NOMO-1 treated with DMSO at 0.1 percent for 48 hours (cell line): ENCODE measurements at regions not wholly inside any gene's neighbourhood (a gene's known extent, or its start where the extent isn't known, plus 50 kb on each side); places are given as distances from the start of the nearest gene placed in this dataset.
A peak's percentile ranks its signal among the peaks of the same experiment; 100 is the strongest.

Source experiments
- DNase-seq: peaks from one replicate; lab custom pipeline; 2025; ENCODE audit not compliant: unreplicated experiment; lab: John Stamatoyannopoulos, UW

DNA sequence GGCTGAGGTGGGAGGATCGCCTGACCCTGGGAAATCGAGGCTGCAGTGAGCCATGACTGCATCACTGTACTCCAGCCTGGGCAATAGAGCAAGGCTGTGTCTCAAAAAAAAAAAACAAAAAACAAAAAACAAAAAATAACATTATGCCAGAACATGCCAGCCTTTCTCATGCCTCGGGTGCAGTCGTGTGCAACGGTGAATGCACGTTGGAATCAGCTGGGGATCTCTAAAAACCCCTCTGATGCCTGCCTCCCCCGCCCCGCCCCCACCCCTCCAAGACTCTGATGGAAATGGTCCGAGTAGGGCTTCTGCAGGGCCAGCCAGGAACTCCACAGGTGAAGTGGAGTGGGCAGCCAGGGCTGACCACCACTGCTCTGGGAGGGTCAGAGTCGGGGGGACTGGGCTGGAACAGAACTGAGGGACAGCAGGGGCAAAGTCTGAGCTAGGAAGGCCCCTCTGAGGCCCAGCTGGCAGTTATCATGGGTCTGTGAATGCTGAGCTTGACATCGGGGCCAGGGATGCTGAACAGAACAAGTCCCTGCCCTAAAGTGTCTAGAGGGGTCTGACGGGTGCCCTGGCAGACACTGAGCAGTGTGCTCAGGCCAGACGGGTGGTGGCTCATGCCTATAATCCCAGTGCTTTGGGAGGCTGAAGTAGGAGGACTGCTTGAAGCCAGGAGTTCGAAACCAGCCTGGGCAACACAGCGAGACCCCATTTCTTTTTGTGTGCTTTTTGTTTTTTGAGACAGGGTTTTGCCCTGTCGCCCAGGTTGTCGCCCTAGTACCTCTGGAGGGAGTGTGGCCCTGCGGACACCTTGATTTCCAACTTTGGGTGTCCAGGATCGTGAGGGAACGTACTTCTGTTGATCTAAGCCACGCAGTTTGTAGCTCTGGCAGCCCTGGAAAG lies 193.4 kb upstream of the GSE1 start:
- no peak for DNase-seq

DNA sequence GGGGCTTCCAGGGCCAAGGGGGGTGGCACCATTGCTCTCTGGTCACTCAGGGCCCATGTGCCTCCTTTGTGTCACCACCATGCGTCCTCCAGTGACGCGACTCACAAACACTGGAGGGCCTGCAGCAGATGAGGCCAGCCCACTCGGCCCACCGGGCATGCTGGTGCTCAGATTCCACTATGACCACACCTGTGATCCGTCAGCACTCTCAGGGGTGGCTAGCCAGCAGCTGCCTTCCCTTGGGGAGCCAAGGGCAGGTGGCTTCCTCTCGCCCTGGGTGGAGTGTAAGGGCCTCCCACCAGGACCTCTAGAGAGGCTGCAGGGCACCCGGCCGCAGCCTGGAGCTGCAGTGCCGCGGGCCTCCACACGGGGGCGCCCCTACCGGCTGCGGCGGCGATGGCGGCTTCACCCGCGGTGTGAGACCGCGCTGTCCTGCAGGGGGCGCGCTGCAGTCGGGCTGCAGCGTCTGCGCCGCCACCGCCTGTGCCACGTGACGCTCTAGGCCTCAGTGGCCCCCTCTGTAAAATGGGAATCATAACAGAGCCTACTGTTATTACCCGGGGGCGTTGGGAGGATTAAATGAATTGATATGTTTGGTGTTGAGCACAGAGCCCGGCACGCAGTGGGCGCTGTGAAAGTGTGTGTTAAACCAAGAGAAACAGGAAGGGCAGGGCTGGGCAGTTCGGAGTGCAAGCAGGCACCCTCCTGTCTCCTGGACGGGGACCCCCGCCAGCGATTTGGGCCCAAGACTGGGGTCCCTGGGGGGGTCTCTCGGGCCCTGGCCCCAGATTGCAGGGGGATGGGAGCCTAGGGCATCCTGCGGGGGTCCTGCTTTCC lies 192.4 kb upstream of the GSE1 start:
- peak; percentile 67 for DNase-seq

DNA sequence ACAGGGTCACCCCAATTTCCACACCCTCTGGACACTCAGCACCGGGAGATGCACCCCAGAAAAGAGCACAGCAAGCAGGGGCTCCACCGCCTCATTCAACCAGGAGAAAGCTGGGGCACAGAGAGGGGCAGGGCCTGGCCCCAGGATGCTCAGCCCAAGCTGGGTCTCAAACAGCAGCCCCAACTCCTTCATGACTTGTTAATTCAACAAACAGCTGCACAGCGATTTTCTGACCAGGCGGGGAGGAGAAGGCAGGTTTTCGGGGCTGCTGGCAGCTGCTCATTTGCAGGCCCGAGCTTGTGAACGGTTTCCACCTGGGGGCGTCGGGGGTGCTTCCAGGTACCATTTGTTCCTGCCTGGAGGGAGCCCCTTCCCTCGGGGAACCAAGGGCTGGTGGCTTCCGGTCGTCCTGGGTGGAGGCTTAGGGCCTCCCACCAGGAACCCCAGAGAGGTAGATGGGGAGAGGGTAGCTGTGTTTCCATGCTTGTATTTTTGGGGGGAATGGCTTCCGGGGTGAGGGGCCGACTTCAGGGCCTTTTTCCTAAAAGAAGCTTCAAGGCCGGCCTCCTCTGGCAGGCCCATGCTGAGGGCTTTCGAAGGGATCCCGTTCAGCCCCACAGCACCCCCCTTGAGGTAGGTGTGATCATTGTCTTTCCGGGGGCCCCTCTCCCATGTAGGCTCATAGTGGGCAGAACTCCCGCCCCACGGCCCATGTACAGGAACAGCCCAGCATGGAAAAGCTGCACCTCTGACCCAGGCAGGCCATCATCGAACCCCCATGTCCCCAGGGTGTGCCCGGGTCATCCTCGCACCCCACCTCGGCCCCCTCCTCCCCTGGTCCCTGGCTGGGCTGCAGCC lies 191.6 kb upstream of the GSE1 start:
- no peak for DNase-seq

DNA sequence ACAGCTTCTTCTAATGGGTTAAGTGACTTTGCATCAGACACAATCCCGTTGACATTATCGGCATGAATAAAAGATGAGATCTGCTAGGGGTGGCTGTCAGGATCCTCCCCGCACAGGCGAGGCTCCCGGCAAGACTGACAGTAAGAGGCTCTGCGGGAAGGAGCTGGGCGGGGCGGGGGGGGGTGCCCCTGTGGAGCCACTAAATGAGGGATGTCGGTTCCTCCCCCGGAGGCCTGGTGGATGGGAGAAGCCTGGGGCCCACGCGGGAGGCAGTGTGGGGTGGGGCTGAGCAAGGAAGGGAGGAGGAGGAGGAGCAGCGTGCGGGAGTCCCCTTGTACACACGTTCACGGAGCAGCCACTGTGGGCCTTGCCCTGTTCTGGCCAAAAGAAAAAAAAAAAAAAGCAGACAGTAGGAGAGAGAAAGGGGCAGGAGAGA lies 190.9 kb upstream of the GSE1 start:
- no peak for DNase-seq

DNA sequence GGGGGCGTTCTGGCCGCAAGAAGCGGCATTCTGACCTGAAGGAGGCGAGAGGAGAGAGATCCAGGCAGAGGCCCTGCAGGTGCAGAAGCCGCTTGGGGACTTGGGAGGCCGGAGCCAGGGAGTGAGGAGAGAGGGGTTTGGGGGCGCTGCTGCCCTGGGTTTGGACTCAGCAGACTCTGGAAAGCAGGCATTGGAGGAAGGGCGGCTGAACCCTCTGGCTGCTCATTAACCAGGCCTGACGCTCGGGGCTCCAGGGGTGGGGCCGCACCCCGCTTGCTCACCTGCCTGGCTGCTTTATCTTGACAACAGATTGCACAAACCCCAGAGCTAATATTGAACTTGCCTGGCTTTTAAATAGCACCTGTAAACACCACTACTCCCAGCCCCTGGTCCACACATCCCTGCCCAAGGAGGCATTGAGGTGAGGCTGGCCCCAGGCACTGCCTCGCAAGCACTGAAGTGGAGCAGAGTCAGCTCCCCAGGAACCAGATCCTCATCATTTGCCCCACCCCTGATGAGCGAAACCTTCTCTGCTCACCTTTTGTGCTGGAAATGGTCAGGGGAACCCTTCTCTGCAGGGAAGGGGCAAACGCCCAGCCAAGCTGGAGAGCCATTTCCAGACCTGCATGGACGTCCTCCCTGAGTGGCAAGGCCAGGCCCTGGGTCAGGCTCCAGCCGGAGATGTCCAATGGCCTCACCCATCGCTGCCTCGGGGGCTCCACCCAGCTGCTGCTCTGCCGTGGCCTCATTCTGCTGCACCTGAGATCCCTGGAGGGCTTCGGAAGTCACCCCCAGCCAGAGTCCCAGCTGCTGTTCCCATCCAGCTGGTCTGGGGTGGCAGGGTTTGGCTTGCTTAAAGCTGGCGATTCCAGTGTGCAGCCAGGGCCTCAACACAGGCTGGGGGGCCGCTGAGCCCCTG lies 190.2 kb upstream of the GSE1 start:
- DNase-seq, result no peak

DNA sequence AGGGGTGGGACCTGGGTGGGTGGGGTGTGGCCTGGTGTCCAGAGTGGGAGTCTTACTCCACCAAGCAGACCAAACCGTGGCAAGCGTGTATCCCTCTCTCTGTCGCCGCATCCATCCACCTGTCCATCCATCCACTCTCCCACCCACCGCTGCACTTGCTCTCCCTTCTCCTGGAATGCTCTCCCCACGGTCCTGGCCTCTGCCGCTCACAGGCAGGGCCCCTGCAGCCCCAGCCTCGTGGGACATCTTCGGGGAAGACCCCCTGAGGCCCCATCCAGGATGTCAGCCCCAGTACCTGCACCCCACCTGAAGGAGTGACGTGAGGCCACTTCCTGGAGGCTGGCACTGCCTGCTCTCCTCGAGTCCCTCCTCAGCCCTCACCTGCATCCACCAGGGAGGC lies 189.5 kb upstream of the GSE1 start:
- no peak for DNase-seq

DNA sequence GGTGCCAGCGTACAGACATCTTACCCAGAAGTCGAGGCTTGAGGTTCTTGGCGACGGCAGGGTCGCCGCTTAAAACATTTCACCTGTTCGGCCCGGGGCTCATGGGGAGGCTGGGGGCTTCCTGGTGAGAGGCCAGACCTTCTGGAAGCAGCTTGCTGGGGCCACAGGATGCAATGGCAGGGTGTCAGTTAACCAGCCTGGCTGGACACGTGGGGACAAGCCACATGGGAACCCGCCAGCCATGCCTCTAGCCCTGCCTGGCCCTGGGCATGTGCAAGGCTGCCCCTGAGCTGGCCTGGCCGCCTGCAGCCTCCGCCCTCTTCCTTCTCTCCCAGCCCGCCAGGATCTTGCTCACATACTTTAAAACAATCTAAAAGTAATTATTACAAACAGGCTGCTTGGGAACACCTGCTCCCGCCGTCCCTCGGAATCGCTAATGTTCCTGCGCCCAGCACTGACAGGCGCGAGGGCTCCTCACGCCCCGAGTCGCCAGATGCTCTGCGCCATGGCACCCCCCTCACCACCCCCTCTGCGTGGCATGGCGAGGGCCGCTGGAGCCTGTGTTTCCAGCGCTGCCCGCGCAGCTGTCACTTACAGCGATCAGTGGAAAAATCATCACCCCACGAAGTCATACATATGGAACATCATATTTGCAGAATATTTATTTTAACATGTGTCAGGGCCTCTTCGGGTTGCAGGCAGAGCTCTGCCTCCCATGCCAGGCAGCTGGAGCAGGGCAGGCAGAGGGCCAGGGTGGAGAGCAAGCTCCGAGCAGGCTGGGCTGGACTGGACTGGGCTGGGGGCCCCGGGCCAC lies 188.7 kb upstream of the GSE1 start:
- no peak for DNase-seq

DNA sequence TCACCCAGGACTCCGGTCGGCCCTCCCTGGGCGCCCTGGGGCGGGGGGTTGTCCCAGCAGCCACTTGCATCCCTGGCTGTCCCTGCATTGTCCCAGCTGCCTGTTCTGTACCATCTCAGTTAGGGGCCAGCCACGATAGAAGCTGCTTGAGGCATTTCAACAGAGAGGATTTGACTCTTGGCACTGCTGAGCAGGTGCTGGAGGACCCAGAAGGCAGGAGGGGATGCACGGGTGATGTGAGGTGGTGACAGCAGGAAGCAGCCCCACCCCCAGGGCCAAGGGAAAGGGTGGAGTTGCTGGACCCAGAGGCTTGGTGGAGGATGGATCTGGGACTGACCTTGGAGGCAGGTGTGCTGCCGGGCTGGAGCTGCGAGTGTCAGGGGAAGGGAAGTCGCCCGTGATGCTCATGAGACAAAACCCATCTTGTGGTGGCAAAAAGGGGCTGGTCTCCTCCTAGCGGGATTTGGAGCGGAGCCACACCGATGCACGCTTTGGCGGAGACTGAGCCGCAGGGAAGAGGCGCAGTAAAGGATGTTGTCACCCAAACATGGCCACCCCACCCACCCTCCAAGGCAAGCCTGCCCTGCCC lies 188.0 kb upstream of the GSE1 start:
- no peak for DNase-seq

DNA sequence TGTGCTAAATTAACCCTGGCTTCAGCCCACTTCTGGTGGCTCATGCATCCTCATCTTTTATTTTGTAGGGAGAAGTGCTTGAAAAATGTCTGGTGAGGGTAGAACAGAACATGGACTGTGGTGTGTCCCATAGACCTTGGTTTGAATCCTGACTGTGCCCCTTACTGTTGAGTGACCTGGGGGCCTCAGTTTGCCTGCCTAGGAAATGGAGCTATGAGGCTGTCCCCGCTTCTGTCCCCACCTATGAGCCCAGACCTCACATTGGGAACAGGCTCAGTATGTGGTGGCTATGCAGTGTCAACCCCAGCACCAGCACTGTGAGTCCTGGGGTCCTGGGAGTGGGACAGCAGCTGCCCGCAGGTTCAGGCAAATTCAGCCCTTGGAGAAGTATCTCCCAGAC lies 186.3 kb upstream of the GSE1 start:
- no peak for DNase-seq

DNA sequence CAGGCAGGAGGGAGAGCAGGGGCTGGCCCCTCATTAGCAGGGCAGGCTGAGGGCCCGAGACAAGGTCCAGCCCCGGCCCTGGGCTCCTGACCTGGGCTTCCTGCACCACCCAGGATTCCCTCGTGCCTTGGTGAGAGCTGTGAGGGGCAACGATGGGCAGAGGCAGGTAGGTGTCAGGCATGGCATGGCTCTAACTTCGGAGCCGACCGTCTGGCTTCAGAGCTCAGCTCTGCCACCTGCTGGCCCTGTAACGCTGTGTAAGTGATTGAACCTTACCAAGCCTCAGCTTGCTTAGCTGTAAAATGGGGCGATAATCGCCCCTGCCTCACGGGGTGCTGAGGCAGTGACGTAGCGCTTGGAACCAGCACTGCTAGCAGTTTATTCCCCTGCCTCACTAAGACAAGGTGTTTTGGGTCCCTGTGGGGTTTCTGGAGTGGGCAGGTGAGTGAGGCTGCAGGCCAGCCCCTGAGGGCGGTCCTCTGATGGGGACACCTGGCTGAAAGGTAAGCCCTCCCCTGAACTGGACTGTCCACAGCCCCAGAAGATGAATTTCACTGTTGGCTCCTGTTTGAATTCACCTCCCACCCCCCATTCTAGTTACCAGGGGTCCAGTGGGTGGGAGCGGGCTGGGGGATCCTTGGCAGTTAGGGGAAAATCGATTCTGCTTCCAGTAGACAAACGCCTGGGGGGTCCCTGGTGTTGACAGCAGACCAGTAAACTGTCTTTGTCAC lies 184.8 kb upstream of the GSE1 start:
- peak; percentile 12 for DNase-seq

DNA sequence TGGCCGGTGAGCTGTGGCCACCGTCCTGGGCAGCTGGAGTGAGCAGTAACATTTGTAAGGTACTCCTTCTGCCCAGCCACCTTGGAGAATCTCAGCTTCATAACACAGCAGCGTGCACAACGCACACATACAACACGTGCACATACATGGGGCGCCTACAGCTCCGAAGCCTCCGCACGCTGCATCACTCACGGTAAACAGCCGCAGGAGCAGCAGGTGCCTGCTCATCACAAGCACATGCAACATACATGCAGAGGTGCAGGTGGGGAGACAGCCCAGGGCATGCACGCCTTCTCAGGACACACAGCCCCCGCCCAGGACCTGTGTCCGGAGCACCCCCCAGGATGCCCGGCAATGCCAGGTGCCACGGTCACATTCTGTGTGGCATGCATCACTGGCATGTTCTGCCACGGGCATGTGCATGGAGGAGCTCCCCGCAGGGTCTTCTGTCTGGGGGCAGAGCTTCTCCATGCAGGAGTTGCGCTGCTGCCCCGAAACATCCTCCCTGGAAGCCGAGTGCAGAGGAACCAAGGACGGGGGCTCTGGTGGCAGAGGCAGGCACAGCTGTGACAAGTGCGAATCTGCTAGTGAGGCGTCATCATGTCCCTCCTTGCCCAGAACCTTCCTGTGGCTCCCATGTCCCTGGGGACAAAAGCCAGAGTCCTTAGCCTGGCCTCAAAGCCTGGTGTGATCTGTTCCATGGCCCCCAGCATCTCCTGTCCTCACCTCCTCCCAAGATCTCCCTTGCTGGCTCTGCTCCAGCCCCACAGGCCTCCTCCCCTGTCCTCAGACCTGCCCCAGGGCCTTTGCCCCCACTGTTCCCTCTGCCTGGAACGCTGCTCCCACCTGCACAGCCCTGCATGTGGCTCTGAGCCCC lies 184.0 kb upstream of the GSE1 start:
- DNase-seq, result no peak

DNA sequence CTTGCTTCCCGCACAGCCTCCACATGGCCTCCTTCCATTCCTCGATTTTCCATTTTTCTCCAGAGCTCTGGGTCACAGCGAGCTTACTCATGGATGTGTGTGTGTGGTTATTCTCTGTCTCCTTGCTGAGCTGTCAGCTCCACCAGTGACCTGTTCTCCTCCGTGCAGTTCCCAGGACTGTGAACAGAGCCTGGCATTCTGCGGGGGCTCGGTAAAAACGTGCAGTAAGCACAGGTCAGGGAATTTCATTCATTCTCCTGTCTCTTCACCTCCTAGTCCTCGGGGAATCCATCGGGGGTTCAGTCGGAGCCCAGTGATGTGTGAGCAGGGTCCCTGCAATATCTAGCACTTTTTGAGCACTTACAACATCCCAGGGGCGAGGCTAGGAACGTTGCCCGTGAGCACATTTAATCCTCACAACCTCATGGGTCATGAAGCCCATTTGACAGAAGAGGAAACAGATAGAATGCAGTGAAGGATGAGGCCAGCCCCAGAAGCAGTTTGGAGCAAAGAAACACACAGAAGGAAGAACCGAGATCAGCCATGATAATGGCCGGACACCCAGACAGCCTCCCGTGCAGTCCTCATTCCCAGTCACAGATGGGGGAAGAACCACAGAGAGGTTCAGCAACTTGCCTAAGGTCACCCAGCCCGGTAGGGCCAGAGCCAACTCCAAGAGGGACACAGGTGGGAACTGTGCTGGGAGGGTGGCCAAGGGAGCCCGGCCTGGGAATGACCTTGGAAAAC lies 183.2 kb upstream of the GSE1 start:
- DNase-seq, result no peak

DNA sequence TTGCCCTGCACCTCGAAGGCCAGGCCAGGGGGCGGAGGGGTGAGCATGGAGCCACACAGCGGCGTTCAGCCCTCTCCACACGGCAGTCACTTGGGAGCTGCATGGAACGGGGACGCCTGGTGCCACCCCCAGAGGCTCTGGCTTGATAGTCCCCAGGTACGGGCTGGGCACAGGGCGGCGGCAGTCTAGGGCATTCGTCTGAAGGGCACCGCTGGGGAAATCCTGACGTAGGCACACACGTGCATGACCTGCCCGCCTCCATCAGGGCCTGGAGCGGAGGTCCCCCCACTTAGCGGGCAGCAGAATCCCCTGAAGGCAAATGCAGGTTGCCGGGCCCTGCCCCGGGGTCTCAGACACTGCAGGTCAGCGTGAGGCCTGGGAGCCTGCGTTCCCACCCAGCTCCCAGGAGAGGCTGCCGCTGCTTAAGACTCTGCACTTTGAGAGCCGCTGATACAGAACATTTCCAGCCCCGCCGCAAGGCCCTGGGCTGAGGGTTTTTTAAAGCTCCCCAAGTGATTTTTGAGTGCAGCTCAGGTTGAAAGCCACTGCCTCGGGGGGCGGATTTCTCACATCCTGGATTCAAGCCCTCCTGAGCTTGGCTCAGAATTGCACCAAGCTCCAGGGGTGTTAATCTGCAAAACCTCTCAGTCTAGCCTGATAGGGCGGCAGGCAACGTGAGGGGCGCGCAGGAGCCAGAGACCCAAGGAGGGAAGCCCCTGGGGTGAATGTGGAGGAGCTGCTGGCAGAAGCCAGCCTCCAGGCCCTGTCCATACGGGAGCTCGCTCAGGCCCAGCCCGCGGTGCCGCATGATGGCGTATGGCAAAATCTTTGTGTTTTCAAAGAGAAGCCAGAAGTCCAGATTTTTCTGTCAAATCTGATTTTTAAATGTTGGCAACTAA lies 182.3 kb upstream of the GSE1 start:
- no peak for DNase-seq

DNA sequence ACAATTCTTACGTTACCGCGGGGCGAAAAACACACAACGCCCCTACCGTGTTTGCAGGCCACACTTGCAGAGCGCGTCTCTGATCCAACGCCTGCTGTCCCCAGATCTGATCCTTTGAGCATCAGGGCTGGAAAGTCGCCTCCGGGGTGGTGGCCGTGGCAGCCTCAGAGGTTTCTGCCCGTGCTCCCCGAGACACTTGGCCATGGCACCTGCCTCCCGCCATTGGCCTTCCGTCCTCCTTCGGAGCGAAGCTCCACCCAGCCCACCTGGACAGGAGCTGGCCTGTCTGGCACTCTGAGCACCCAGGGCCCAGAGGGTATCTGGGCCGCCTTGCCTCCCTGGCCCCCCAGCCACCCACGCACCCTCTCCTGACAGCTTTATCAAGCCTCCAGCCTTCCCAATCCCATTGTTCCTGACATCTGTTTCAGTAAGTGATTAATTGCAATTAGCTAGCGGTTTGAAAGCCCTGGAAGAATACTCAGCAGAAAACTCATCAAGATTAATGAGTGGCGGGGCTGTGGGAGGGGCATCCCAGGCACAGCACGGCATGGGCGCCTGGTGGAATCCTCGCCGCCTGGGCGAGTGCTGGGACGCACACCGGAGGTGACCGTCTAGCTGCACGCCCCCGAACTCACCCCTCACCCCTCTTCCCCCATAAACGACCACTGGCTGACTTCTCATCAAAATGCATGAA lies 181.5 kb upstream of the GSE1 start:
- no peak for DNase-seq

DNA sequence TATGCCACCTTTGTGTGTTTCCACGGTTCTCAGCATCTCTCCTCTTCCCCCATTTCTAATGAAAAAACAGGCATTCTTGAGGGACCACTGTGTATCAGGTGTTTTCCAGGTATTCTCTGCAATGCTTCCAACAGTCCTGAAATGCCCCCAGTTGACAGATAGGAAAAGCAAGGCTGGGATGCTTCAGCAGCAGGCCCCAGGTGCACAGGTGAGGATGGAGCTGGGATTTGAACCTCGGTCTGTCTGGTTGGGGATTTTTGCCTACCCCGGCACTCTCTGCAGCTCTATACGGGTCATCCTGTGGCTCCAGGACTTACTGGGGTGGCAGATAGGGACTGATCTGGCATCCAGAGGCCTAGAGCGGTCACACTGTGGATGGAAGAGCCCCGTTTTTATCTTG lies 180.5 kb upstream of the GSE1 start:
- DNase-seq, result no peak
